Large intestine (tissue), 3 donors: ENCODE measurements at regions not wholly inside any gene's neighbourhood (a gene's known extent, or its start where the extent isn't known, plus 50 kb on each side); places are given as distances from the start of the nearest gene placed in this dataset.
"Not testable (repeated sequence)": the region's sequence is repeated elsewhere in the genome, so short reads cannot be mapped to it uniquely, and the experiment has no call there.

ENCODE experiments used
- DNase-seq, 2 donors: peaks; one replicate each; pipeline versions ENCODE4 v3.0.0 to v3.0.0-alpha.2; 2013
- H3K27ac ChIP-seq: one replicate; pipeline ENCODE4 v1.5.1; 2013; ENCODE audit warnings: low read length
- H3K27me3 ChIP-seq: 2 replicates; pipeline ENCODE4 v1.6.1; 2013; ENCODE audit warnings: low read length; ENCODE audit not compliant: control insufficient read depth, insufficient read depth
- H3K36me3 ChIP-seq: 2 replicates; pipeline ENCODE4 v1.6.1; 2013; ENCODE audit warnings: low read length; ENCODE audit not compliant: control insufficient read depth, insufficient read depth
- H3K4me1 ChIP-seq: one replicate; pipeline ENCODE4 v1.6.1; 2013; ENCODE audit warnings: low read length; ENCODE audit not compliant: control insufficient read depth, insufficient read depth
- H3K4me3 ChIP-seq: one replicate; pipeline ENCODE4 v1.5.1; 2013; ENCODE audit warnings: low read length
- H3K9me3 ChIP-seq: one replicate; pipeline ENCODE4 v1.6.1; 2013; ENCODE audit warnings: mild to moderate bottlenecking, low read depth, low read length, moderate library complexity; ENCODE audit not compliant: control insufficient read depth
- WGBS: methylation state at CpG from one replicate; pipeline ENCODE4 v1.1.5; 2013; ENCODE audit warnings: low lambda C conversion rate; ENCODE audit not compliant: insufficient coverage; 5-methylcytosine and 5-hydroxymethylcytosine counted together

GRCh38 chr5:3333836-3334235 is 261.8 kb upstream of the IRX1 start:
- WGBS, result no CpG with 5 or more reads among the region's 8 CpGs

DNA sequence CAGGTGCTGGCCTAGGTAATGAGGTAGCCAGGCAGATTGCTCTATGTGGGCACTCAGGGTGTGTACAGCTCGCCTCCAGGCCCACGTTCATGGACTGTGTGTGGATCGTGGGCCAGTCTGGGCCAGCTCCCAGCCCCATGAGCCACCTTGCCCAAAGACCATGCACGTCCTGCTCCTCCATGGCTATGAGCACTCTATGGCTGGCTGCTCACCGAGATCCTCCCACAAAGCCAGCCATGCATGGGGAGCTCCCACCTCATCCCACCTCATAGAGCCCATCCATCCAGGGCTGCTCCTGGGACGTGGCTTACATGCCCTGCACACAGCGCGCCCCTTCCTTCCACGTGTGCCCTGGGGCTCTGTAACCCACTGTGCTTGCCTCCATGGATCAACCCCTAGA is 262.5 kb upstream of the IRX1 start:
- Histone ChIP-seq H3K36me3 (no peaks in the 10 kb centered on the region), H3K27ac (no peak overlapping the region), H3K4me3 (no peak overlapping the region), H3K4me1 (no peaks in the 10 kb centered on the region), H3K27me3 (no peaks in the 10 kb centered on the region), H3K9me3 (no peaks in the 10 kb centered on the region)
- DNase-seq, result no peak
- WGBS, result no CpG with 5 or more reads among the region's 9 CpGs

More at GRCh38 chr5:3333836-3334235, 261.8 kb upstream of the IRX1 start:
- Histone ChIP-seq H3K36me3 (no peaks in the 10 kb centered on the region), H3K9me3 (no peaks in the 10 kb centered on the region), H3K4me1 (no peaks in the 10 kb centered on the region), H3K27me3 (no peaks in the 10 kb centered on the region), H3K4me3 (no peak overlapping the region), H3K27ac (no peak overlapping the region)
- DNase-seq, result no peak

GRCh38 chr5:3331819-3332218 is 263.8 kb upstream of the IRX1 start:
- Histone ChIP-seq H3K27ac (no peak overlapping the region), H3K36me3 (no peaks in the 10 kb centered on the region), H3K4me1 (no peaks in the 10 kb centered on the region), H3K9me3 (peaks cover 2% of the 10 kb centered on the region), H3K27me3 (no peaks in the 10 kb centered on the region), H3K4me3 (no peak overlapping the region)
- no peak for DNase-seq
- no CpG with 5 or more reads among the region's 6 CpGs for WGBS

- no peak overlapping the region for H3K4me3 ChIP-seq
- H3K27ac ChIP-seq, result no peak overlapping the region
- DNase-seq, result no peak
- no peaks in the 10 kb centered on the region for H3K4me1 ChIP-seq
- no peaks in the 10 kb centered on the region for H3K27me3 ChIP-seq
- WGBS, result no CpG with 5 or more reads among the region's 6 CpGs
- no peaks in the 10 kb centered on the region for H3K36me3 ChIP-seq
- H3K9me3 ChIP-seq, result peaks cover 8% of the 10 kb centered on the region
Observed at GRCh38 chr5:3330442-3330841, 265.2 kb upstream of the IRX1 start.

DNA sequence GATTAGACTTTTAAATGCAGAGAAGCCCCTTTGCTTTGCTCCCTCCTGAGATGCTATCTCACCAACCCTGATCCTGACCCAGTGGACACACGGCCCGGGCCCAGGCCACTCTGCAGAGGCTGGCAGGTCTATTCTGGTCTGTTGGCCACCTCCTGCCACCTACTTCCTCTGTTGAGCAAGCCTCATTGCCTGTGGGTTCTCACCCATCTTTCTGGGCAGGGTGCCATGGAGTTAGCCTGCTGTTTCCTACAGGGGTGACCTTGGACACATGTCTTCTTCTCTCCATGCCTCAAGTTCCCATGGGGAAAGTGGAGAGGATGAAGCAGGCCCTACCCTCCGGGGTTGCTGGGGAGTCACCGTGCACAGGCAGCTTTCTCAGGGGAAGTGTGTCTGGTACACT is 266.2 kb upstream of the IRX1 start:
- WGBS, result no CpG with 5 or more reads among the region's 4 CpGs
- H3K4me1 ChIP-seq, result no peaks in the 10 kb centered on the region

DNA sequence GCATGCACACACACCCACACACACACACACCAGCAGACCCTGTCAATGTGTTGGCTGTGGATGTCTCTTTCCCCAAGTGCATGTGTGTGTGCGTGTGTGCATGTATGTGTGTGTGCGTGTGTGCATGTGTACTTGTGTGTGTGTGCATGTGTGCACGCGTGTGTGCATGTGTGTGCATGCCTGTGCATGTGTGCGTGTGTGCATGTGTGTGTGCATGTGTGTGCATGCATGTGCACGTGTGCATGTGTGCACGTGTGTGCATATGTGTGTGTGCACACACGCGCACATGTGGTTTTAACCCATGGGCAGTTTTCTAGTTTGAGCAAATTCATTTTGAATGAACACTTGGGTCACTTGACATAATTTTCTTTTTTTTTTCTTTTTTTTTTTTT is 268.8 kb upstream of the IRX1 start:
- no peaks in the 10 kb centered on the region for H3K4me1 ChIP-seq
- H3K36me3 ChIP-seq, result no peaks in the 10 kb centered on the region
- DNase-seq, result no peak
- H3K4me3 ChIP-seq, result no peak overlapping the region
- no peak overlapping the region for H3K27ac ChIP-seq
- no CpG with 5 or more reads among the region's 9 CpGs for WGBS
- no peaks in the 10 kb centered on the region for H3K27me3 ChIP-seq
- peaks cover 40% of the 10 kb centered on the region for H3K9me3 ChIP-seq

More for the DNA sequence above, 266.2 kb upstream of the IRX1 start:
- no peaks in the 10 kb centered on the region for H3K36me3 ChIP-seq
- H3K27me3 ChIP-seq, result no peaks in the 10 kb centered on the region
- peaks cover 17% of the 10 kb centered on the region for H3K9me3 ChIP-seq
- no peak overlapping the region for H3K4me3 ChIP-seq
- DNase-seq, result no peak
- H3K27ac ChIP-seq, result no peak overlapping the region

DNA sequence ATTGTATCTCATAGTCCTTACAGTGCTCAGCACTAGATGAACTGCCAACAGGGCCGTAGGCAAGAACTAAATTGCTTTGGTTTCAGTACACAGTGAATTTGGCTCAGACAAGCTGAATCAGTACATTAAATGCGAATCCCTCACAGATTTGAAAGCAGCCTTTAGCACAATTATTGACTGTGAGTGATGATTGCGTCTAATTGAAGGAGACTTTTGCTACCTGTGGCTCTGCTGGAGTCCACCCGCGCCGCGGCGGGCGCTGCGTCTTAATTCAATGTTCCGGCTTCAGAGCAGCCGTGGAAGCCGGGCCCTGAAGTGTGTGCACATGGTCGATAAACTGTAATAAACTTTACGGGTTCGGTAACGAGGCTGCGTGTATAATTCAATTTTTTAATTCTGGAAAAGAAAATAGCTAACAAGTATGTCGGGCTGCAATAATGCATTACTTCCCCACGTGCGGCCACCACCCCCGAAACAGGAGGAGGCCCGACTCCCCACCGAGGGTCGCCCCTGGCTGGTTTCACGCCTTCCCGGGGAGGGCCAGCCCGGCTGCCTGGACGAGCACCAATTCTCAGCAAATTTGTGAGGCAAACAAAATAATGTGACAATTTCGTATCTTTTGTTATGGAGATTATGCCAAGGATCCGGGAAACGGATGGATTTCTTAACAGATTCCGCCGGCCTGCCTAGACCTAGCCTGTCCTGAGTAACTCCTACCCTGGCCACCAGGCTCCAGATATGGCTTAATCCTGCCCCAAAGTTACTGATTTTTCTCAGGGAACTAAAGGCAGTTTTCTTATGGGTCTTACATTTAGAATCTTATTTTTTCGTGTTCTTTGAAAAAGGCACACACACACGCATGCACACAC is 269.4 kb upstream of the IRX1 start:
- no peak for DNase-seq
- Histone ChIP-seq H3K36me3 (no peaks in the 10 kb centered on the region), H3K27ac (no peak overlapping the region), H3K27me3 (no peaks in the 10 kb centered on the region), H3K9me3 (peaks cover 40% of the 10 kb centered on the region), H3K4me1 (no peaks in the 10 kb centered on the region), H3K4me3 (no peak overlapping the region)
- no CpG with 5 or more reads among the region's 36 CpGs for WGBS

DNA sequence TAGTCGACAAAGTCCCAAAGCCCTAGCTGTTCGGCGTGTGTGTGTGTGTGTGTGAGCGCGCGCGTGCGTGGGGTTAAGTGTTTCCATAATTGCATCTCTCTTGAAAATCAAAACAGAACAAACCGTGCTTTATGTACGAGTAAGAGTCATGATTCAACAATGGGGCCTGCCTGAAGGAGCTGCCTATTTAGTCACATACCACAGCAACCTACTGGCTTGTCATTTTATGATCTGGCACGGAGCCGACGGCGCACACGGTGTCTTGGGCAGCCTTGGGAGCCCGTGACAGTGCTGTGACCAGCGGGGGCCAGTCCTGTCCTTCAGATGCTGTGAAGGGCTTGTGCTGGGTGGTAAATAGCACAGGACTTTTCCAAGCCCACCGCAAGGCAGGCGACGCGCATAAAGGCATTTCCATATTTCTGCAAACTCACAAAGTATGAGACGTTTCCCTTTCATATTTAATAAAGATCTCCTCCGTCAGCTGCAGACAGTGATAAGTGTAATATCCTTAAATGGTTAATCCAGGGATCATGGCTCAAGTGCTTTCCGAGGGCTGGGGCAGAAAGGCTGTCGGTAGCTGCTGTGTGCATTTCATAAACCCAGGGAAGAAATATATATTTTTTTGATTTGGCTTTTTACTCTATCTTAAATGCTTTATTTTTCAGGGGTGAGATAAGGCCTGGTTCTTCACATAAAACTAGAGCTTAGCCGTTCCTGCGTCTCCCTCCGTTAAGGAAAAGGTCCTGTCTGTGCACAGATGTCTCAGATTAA is 270.2 kb upstream of the IRX1 start:
- peak in 1 of 2 donors; percentile 5 for DNase-seq
- peaks cover 40% of the 10 kb centered on the region for H3K9me3 ChIP-seq
- no peak overlapping the region for H3K27ac ChIP-seq
- no peaks in the 10 kb centered on the region for H3K27me3 ChIP-seq
- no peaks in the 10 kb centered on the region for H3K36me3 ChIP-seq
- no peak overlapping the region for H3K4me3 ChIP-seq
- 50% methylated on average over 2 of the region's 28 CpGs for WGBS
- no peaks in the 10 kb centered on the region for H3K4me1 ChIP-seq

DNA sequence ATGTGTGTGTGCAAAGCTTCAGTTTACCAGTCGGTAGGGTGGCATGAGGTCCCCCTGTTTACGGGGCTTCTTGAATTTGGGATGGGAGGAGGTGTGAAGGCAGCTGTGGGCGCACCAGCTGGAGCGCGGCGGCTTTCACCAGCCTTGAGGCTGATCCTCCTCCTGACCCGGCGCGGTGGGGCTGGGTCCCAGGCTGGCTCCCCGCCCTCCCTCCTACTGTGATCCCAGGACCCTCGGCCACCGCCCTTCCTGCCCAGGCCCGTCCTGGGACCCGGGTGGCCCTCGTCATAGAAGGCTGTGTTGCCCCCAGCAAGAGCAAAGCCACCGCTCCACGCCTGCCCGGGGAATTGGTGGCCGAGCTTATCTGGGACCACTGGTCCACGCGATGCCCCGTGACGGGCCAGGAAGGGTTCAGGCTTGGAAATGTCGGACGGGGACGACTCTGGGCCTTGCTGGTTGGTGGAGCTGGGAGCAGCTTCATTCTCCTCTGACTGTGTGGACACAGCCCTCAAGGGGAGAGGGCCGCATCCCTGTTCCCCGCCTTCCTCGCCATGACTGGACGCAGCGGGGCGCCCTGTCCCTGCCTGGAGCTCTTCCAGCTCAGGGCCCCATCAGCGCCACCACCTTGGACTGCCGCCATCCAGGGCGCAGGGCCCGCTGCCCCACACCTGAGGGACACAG is 271.1 kb upstream of the IRX1 start:
- H3K27me3 ChIP-seq, result no peaks in the 10 kb centered on the region
- H3K4me1 ChIP-seq, result no peaks in the 10 kb centered on the region
- H3K36me3 ChIP-seq, result no peaks in the 10 kb centered on the region
- no peak for DNase-seq
- WGBS, result no CpG with 5 or more reads among the region's 36 CpGs
- no peak overlapping the region for H3K27ac ChIP-seq
- peaks cover 40% of the 10 kb centered on the region for H3K9me3 ChIP-seq
- no peak overlapping the region for H3K4me3 ChIP-seq

GRCh38 chr5:3323966-3324365 is 271.7 kb upstream of the IRX1 start:
- 100% methylated on average over 1 of the region's 6 CpGs for WGBS
- not testable (repeated sequence) for H3K4me3 ChIP-seq, H3K36me3 ChIP-seq, DNase-seq, H3K27me3 ChIP-seq, H3K4me1 ChIP-seq, H3K27ac ChIP-seq
- H3K9me3 ChIP-seq, result peaks cover 40% of the 10 kb centered on the region
